Ovary (tissue), 3 donors: ENCODE measurements at regions not wholly inside any gene's neighbourhood (a gene's known extent, or its start where the extent isn't known, plus 50 kb on each side); places are given as distances from the start of the nearest gene placed in this dataset.

ENCODE experiments used
- CTCF ChIP-seq, 3 donors: fragments of 450-650 bp in 2 of 3; fragments of 200-600 bp in 1 of 3; IDR thresholded peaks; one replicate each; pipeline versions ENCODE4 v1.5.1 to v1.8.0; 2016 to 2022; ENCODE audit warnings: antibody characterized with exemption in 3 of 3, mild to moderate bottlenecking in 1 of 3
- EP300 ChIP-seq: sonication (generic); formaldehyde crosslinking; IDR thresholded peaks from one replicate; pipeline ENCODE4 v1.6.1; 2017; ENCODE audit warnings: antibody characterized with exemption
- POLR2A ChIP-seq: fragments of 450-650 bp; IDR thresholded peaks from one replicate; pipeline ENCODE4 v1.6.1; 2017; ENCODE audit warnings: antibody characterized with exemption, mild to moderate bottlenecking, moderate library complexity
- donor health status: DM: no; HTN: no; CAD: no.

GRCh38 chr2:242040303-242040655 is 170.8 kb downstream of the RTP5 start:
- TF ChIP-seq CTCF (IDR thresholded peaks at IDR 0.05) (no peak), POLR2A (no peak), EP300 (no peak)
